Osteocyte (in vitro differentiated cells): ENCODE measurements at regions not wholly inside any gene's neighbourhood (a gene's known extent, or its start where the extent isn't known, plus 50 kb on each side); places are given as distances from the start of the nearest gene placed in this dataset.
A peak's percentile ranks its signal among the peaks of the same experiment; 100 is the strongest.

Experiments
- DNase-seq: peaks from one replicate; pipeline ENCODE4 v3.0.0; 2021; ENCODE audit warnings: mixed read lengths; ENCODE audit not compliant: unreplicated experiment; ENCODE audit errors: extremely low spot score
- H3K27ac Mint-ChIP-seq: one replicate; pipeline ENCODE4 v1.8.0; 2021; ENCODE audit warnings: mild to moderate bottlenecking, mixed read lengths; ENCODE audit not compliant: unreplicated experiment
- H3K27me3 Mint-ChIP-seq: one replicate; pipeline ENCODE4 v1.8.0; 2021; ENCODE audit warnings: mixed read lengths; ENCODE audit not compliant: unreplicated experiment
- H3K36me3 Mint-ChIP-seq: one replicate; pipeline ENCODE4 v1.8.0; 2021; ENCODE audit warnings: mixed read lengths; ENCODE audit not compliant: unreplicated experiment
- H3K4me1 Mint-ChIP-seq: one replicate; pipeline ENCODE4 v1.8.0; 2021; ENCODE audit warnings: mixed read lengths; ENCODE audit not compliant: unreplicated experiment
- H3K4me3 Mint-ChIP-seq: one replicate; pipeline ENCODE4 v1.8.0; 2021; ENCODE audit warnings: mild to moderate bottlenecking, moderate library complexity, mixed read lengths; ENCODE audit not compliant: unreplicated experiment
- H3K9me3 Mint-ChIP-seq: one replicate; pipeline ENCODE4 v1.8.0; 2021; ENCODE audit warnings: mixed read lengths; ENCODE audit not compliant: unreplicated experiment
- TF ChIP-seq, protein P1 (sequence below): fragments of 200-600 bp; sonication (generic); IDR thresholded peaks from 2 replicates; pipeline ENCODE4 v1.5.0; 2021; ENCODE audit warnings: antibody characterized with exemption, mild to moderate bottlenecking, moderate library complexity

- TF ChIP-seq, protein P1, sequence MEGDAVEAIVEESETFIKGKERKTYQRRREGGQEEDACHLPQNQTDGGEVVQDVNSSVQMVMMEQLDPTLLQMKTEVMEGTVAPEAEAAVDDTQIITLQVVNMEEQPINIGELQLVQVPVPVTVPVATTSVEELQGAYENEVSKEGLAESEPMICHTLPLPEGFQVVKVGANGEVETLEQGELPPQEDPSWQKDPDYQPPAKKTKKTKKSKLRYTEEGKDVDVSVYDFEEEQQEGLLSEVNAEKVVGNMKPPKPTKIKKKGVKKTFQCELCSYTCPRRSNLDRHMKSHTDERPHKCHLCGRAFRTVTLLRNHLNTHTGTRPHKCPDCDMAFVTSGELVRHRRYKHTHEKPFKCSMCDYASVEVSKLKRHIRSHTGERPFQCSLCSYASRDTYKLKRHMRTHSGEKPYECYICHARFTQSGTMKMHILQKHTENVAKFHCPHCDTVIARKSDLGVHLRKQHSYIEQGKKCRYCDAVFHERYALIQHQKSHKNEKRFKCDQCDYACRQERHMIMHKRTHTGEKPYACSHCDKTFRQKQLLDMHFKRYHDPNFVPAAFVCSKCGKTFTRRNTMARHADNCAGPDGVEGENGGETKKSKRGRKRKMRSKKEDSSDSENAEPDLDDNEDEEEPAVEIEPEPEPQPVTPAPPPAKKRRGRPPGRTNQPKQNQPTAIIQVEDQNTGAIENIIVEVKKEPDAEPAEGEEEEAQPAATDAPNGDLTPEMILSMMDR: no peak
- peak overlapping the region; percentile 1 for H3K27ac Mint-ChIP-seq
- no peaks in the 10 kb centered on the region for H3K27me3 Mint-ChIP-seq
- H3K4me1 Mint-ChIP-seq: peaks cover 16% of the 10 kb centered on the region
- no peaks in the 10 kb centered on the region for H3K36me3 Mint-ChIP-seq
- peaks cover 25% of the 10 kb centered on the region for H3K9me3 Mint-ChIP-seq
- H3K4me3 Mint-ChIP-seq: no peak overlapping the region
- no peak for DNase-seq
These were observed 243.8 kb upstream of the LDB2 start for GRCh38 chr4:17142232-17142711.

DNA sequence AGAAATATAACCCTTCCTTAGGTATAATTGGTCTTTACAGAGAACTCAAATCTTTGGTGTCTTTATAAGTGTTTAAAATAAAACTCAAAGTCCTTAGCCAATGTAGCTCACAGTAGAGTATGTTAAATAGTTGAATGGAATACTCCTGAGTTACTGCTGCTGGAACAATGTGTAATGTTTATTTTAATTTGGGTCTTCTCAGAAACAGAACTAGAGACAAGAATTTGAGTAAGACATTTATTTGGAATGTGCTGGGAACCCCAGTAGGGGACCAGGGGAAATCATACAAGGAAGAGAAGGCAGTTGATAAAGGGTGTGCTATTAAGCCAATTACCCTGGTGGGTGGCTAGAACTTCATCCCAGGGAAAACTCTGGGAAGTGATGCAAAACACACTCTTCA lies 240.4 kb upstream of the LDB2 start:
- H3K36me3 Mint-ChIP-seq: no peaks in the 10 kb centered on the region
- H3K27me3 Mint-ChIP-seq: no peaks in the 10 kb centered on the region
- no peak overlapping the region for H3K27ac Mint-ChIP-seq
- no peak overlapping the region for H3K4me3 Mint-ChIP-seq
- peaks cover 22% of the 10 kb centered on the region for H3K4me1 Mint-ChIP-seq
- peaks cover 25% of the 10 kb centered on the region for H3K9me3 Mint-ChIP-seq
- DNase-seq: no peak
- TF ChIP-seq, protein P1: no peak

DNA sequence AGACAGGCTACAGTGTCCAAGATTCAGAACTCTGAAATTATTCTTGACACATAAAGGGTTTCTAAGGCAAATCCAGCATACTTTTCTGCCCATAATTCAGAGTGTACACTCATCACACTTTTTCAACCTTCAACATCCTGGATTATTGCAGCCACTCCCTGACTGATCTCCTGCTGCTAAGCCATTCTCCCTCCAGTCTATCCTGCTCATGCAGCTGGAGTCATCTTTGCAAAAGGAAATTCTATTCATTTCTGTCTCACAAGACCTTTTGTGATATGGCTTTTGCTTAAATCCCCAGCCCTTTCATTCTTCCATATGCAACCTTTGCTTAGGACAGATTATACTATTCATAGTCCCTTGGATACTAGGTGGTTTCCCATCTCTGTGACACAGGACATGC lies 236.1 kb upstream of the LDB2 start:
- Mint-ChIP-seq H3K4me1 (peaks cover 17% of the 10 kb centered on the region), H3K36me3 (no peaks in the 10 kb centered on the region), H3K4me3 (no peak overlapping the region), H3K27me3 (no peaks in the 10 kb centered on the region), H3K9me3 (peaks cover 11% of the 10 kb centered on the region), H3K27ac (no peak overlapping the region)
- DNase-seq: no peak
- TF ChIP-seq, protein P1: no peak

DNA sequence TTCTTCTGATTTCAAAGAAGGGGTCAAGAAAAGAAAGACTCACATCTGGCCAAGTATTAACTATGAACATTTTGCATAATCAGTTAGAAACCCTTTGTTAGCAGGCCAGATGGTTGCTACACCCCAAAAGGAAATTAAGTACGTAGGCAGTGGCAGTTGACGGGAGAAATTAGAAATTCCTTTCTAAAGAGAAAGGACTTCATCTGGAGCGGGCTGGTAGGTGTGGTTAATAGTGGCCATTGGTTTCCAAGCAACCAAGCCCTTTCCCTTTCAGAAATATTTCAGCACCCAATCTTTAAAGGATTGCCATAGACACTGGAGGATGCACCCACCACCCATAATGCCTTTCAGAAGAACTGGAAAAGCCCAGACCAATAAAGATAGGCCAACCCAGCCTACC lies 235.7 kb upstream of the LDB2 start:
- Mint-ChIP-seq H3K4me1 (peaks cover 17% of the 10 kb centered on the region), H3K27me3 (no peaks in the 10 kb centered on the region), H3K27ac (no peak overlapping the region)

DNA sequence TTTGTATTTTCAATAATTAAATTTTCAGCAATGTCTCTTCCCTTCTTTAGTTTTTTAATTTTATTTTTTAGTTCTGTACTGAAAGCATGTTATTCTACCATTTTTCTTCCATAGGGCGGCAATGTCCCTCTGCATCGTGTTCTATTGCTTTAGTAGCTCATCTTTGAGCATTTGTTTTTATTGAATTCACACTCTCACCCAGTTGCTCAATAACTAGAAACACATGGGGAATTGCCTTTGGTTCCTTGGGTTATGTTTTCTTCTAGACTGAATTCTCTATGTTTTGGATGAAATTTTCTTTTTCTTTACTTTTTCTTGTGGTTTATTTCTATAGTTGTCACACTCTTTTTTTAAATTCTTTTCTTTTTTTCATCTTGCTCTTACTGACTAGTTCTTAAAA lies 233.8 kb upstream of the LDB2 start:
- no peaks in the 10 kb centered on the region for H3K36me3 Mint-ChIP-seq
- no peaks in the 10 kb centered on the region for H3K27me3 Mint-ChIP-seq
- H3K9me3 Mint-ChIP-seq: no peaks in the 10 kb centered on the region
- no peak overlapping the region for H3K27ac Mint-ChIP-seq
- no peak overlapping the region for H3K4me3 Mint-ChIP-seq
- TF ChIP-seq, protein P1: no peak
- H3K4me1 Mint-ChIP-seq: peaks cover 14% of the 10 kb centered on the region
- no peak for DNase-seq

More for the DNA sequence above, 235.7 kb upstream of the LDB2 start:
- peaks cover 7% of the 10 kb centered on the region for H3K9me3 Mint-ChIP-seq
- no peak overlapping the region for H3K4me3 Mint-ChIP-seq
- DNase-seq: no peak
- no peaks in the 10 kb centered on the region for H3K36me3 Mint-ChIP-seq
- TF ChIP-seq, protein P1: no peak
